OCI-LY7 (cell line): ENCODE measurements at regions not wholly inside any gene's neighbourhood (a gene's known extent, or its start where the extent isn't known, plus 50 kb on each side); places are given as distances from the start of the nearest gene placed in this dataset.

ENCODE experiments used
- BruUV-seq: library from RNA; stranded (reverse); fragments of 400-500 nt; replicated peaks from 2 replicates; lab custom pipeline; 2021; lab: Mats Ljungman, UMichigan
- CTCF ChIA-PET: fragments of 300-600 bp; sonication (Branson Sonifier 250); formaldehyde crosslinking; loops from one replicate; lab custom pipeline; 2022; ENCODE audit warnings: antibody characterized with exemption; ENCODE audit not compliant: unreplicated experiment; lab: Charles Lee
- POLR2A ChIA-PET: fragments of 300-600 bp; sonication (Branson Sonifier 250); formaldehyde crosslinking; loops from one replicate; lab custom pipeline; 2022; ENCODE audit warnings: antibody characterized with exemption; lab: Charles Lee
- DNase-seq: peaks from one replicate; pipeline ENCODE4 v3.0.0-alpha.2; 2015; ENCODE audit warnings: low spot score
- H2AFZ ChIP-seq: fragments of 200-600 bp; sonication (generic), shearing (Covaris generic); 2 replicates; pipeline ENCODE4 v1.6.1; 2014; ENCODE audit warnings: mild to moderate bottlenecking, antibody characterized with exemption, low read length, moderate library complexity
- H3K27ac ChIP-seq: fragments of 200-600 bp; sonication (generic); 2 replicates; pipeline ENCODE4 v1.5.1; 2014; ENCODE audit warnings: mixed run types, low read depth, mild to moderate bottlenecking, moderate library complexity, low read length, inconsistent platforms; ENCODE audit not compliant: poor library complexity, severe bottlenecking
- H3K36me3 ChIP-seq: fragments of 200-600 bp; sonication (generic); 2 replicates; pipeline ENCODE4 v1.6.1; 2014; ENCODE audit warnings: mild to moderate bottlenecking, antibody characterized with exemption, low read length, moderate library complexity, mixed read lengths; ENCODE audit not compliant: insufficient read depth
- H3K4me1 ChIP-seq: fragments of 200-600 bp; sonication (generic); 2 replicates; pipeline ENCODE4 v1.5.1; 2014; ENCODE audit warnings: mild to moderate bottlenecking, low read length; ENCODE audit not compliant: insufficient read depth, poor library complexity, severe bottlenecking
- H3K4me2 ChIP-seq: fragments of 200-600 bp; sonication (generic); 2 replicates; pipeline ENCODE4 v1.6.1; 2014; ENCODE audit warnings: mild to moderate bottlenecking, low read length
- H3K4me3 ChIP-seq: fragments of 200-600 bp; sonication (generic); 2 replicates; pipeline ENCODE4 v1.5.1; 2014; ENCODE audit warnings: mild to moderate bottlenecking, low read depth, low read length; ENCODE audit not compliant: poor library complexity, severe bottlenecking
- H3K79me2 ChIP-seq: fragments of 200-600 bp; sonication (generic); 2 replicates; pipeline ENCODE4 v1.6.1; 2016; ENCODE audit warnings: low read depth, mild to moderate bottlenecking, low read length, moderate library complexity, mixed read lengths; ENCODE audit not compliant: insufficient read depth
- H3K9me2 ChIP-seq: fragments of 200-600 bp; sonication (generic); 2 replicates; pipeline ENCODE4 v1.6.1; 2016; ENCODE audit warnings: mild to moderate bottlenecking, low read length, mixed read lengths; ENCODE audit not compliant: insufficient read depth
- H3K9me3 ChIP-seq: fragments of 200-600 bp; sonication (generic); 2 replicates; pipeline ENCODE4 v1.6.1; 2014; ENCODE audit warnings: mild to moderate bottlenecking, mixed run types, low read length, mixed read lengths
- H4K20me1 ChIP-seq: fragments of 200-600 bp; sonication (generic); 2 replicates; pipeline ENCODE4 v1.6.1; 2014; ENCODE audit warnings: mild to moderate bottlenecking, antibody characterized with exemption, low read length, moderate library complexity, mixed read lengths; ENCODE audit not compliant: insufficient read depth
- EZH2phosphoT487 ChIP-seq: fragments of 200-600 bp; sonication (generic); IDR thresholded peaks from 2 replicates; pipeline ENCODE4 v1.6.1; 2018; ENCODE audit warnings: low read depth, borderline replicate concordance, mild to moderate bottlenecking, mixed run types, antibody characterized with exemption, low read length, moderate library complexity, mixed read lengths
- intact Hi-C: fragments of 100-400 bp; cut with micrococcal nuclease; formaldehyde crosslinking; loops from one replicate; pipeline ENCODE4 v1.10.0; 2022; ENCODE audit not compliant: unreplicated experiment
- TF ChIP-seq, protein P1 (sequence below): fragments of 200-600 bp; sonication (generic); conservative IDR thresholded peaks from 2 replicates; pipeline ENCODE4 v1.5.1; 2014; ENCODE audit warnings: mild to moderate bottlenecking, antibody characterized with exemption, low read length, moderate library complexity, mixed read lengths

DNA sequence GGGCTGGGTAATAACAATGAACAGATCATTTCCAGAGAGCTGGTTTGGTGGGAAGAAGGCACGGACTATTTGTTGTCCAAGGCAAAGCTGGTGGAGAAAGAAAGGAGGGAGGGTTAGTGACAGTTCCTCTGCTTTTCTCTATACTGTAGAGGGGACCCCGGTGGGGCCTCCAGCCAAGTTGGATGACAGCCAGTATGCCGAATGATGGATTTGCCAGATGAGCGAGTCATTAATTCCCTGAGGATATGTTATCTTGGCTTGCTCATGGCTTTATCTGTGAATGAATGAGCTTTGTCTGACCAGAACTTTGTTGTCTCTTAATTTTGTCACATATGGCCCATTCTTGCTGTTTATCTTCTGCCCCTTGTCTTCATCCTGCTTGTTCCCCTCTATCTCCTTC, 158.6 kb upstream of the GLRA1 start:
- Histone ChIP-seq H3K4me2 (no peak overlapping the region), H3K4me1 (no peaks in the 10 kb centered on the region), H3K9me2 (no peaks in the 10 kb centered on the region), H3K27ac (no peak overlapping the region), H3K9me3 (no peaks in the 10 kb centered on the region), H2AFZ (no peak overlapping the region), H3K36me3 (no peaks in the 10 kb centered on the region), H3K4me3 (no peak overlapping the region), H4K20me1 (no peaks in the 10 kb centered on the region), H3K79me2 (no peaks in the 10 kb centered on the region)
- no peak for TF ChIP-seq EZH2phosphoT487
- TF ChIP-seq, protein P1, sequence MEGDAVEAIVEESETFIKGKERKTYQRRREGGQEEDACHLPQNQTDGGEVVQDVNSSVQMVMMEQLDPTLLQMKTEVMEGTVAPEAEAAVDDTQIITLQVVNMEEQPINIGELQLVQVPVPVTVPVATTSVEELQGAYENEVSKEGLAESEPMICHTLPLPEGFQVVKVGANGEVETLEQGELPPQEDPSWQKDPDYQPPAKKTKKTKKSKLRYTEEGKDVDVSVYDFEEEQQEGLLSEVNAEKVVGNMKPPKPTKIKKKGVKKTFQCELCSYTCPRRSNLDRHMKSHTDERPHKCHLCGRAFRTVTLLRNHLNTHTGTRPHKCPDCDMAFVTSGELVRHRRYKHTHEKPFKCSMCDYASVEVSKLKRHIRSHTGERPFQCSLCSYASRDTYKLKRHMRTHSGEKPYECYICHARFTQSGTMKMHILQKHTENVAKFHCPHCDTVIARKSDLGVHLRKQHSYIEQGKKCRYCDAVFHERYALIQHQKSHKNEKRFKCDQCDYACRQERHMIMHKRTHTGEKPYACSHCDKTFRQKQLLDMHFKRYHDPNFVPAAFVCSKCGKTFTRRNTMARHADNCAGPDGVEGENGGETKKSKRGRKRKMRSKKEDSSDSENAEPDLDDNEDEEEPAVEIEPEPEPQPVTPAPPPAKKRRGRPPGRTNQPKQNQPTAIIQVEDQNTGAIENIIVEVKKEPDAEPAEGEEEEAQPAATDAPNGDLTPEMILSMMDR: no peak
- no TSS peak for BruUV-seq
- intact Hi-C loops: no loop called here
- no peak for DNase-seq
- ChIA-PET POLR2A (no interaction called here), CTCF (no interaction called here)

DNA sequence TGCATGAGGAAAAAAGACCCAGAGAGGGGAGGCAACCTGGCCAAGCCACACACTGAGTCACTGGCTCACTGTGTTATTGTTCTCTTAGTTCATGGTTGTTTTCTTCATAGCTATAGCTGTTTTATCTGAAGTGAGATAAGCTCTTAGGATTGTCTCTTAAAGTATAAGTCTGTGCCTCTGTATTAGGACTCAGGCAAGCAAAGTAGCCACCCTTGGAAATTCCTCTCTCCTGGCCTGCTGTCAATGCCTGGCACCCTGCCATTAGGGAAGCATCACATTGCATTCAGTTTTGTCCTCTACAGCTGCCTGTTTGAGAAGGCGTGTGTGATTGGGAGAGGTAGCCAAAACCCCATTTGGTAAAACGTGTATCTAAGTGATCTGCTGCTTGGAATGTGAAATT, 147.4 kb upstream of the GLRA1 start:
- no peaks in the 10 kb centered on the region for H4K20me1 ChIP-seq
- H3K9me2 ChIP-seq: no peaks in the 10 kb centered on the region
- no peak for DNase-seq
- TF ChIP-seq EZH2phosphoT487: no peak
- TF ChIP-seq, protein P1: no peak
- no peaks in the 10 kb centered on the region for H3K4me1 ChIP-seq
- intact Hi-C loops: no loop called here
- no peaks in the 10 kb centered on the region for H3K36me3 ChIP-seq
- no peaks in the 10 kb centered on the region for H3K9me3 ChIP-seq
- H3K79me2 ChIP-seq: no peaks in the 10 kb centered on the region
- BruUV-seq: no TSS peak
- ChIA-PET POLR2A (no interaction called here), CTCF (no interaction called here)
- H3K27ac ChIP-seq: no peak overlapping the region
- no peak overlapping the region for H3K4me2 ChIP-seq
- no peak overlapping the region for H2AFZ ChIP-seq
- H3K4me3 ChIP-seq: no peak overlapping the region

DNA sequence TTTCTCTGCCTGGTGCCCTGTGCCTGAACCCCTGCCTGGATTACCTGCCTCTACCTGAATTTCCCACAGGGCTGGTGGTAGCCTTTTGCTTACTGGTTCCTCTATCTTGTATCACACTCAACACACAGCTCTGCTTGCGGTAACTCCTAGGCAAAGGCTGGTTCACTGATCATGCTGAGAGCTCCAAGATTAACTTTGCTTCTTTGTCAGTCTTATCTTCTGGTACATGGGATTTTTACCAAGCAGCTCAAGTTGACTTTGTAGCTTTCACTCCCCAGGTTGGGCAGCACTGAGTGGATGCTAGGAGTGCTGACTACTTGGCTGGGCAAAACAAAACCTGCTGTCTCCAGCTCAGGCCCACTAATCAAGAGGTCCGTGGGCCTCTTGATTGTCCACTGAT, 145.9 kb upstream of the GLRA1 start:
- no TSS peak for BruUV-seq
- Histone ChIP-seq H3K9me3 (no peaks in the 10 kb centered on the region), H3K9me2 (no peaks in the 10 kb centered on the region), H2AFZ (no peak overlapping the region), H3K4me3 (no peak overlapping the region), H4K20me1 (no peaks in the 10 kb centered on the region), H3K36me3 (no peaks in the 10 kb centered on the region), H3K4me1 (no peaks in the 10 kb centered on the region), H3K4me2 (no peak overlapping the region), H3K27ac (no peak overlapping the region), H3K79me2 (no peaks in the 10 kb centered on the region)
- TF ChIP-seq, protein P1: no peak
- TF ChIP-seq EZH2phosphoT487: no peak
- CTCF ChIA-PET: no interaction called here
- POLR2A ChIA-PET: interaction anchor here (0.6 to 1.1 kb wide), 2 partner anchors 19 to 61 kb away, joined by 3 to 5 read pairs; no protein-coding TSS in a partner anchor
- no peak for DNase-seq
- intact Hi-C loops: no loop called here
